DOHH2 (cell line): ENCODE measurements at regions not wholly inside any gene's neighbourhood (a gene's known extent, or its start where the extent isn't known, plus 50 kb on each side); places are given as distances from the start of the nearest gene placed in this dataset.
"Not testable (repeated sequence)": the region's sequence is repeated elsewhere in the genome, so short reads cannot be mapped to it uniquely, and the experiment has no call there.

ENCODE experiments used
- EZH2phosphoT487 ChIP-seq: fragments of 200-600 bp; sonication (generic); IDR thresholded peaks from 2 replicates; pipeline ENCODE4 v1.6.1; 2017; ENCODE audit warnings: borderline replicate concordance, mild to moderate bottlenecking, antibody characterized with exemption, low read length, moderate library complexity, mixed read lengths
- TF ChIP-seq, protein P1 (sequence below): fragments of 200-600 bp; sonication (generic); IDR thresholded peaks from one replicate; pipeline ENCODE4 v1.5.1; 2014; ENCODE audit warnings: antibody characterized with exemption, mild to moderate bottlenecking, low read depth, low read length; ENCODE audit not compliant: poor library complexity, severe bottlenecking

DNA sequence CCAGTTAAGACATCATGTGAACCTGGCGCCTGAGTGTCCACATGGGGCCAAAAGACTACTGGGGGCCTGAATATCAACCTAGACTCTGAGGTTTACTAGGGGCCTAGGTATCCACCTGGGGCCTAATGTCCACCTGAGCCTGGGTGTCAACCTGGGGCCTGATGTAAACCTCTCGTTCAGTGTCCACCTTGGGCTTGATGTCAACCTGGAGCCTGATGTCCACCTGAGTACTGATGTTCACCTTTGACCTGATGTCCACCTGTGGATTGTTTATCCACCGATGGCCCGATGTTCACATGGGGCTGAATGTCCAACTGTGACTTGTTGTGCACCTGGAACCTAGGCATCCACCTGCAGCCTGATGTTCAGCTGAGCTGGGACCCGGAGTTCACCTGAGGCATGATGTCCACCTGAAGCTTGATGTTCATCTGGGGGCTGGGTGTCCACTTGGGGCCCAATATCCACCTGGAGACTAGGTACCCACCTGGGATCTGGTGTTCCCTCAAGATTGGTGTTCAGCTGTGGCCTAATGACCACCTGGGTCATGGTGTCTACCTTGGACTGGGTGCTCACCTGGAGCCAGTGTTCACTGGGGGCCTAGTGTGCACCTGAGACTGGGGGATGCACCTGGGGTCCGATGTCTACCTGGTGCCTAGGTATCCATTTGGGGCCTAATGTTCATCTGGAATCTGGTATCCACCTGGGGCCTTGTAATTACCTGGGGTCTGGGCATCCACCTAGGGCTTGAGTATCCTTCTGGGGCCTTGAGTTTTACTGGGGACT, 194.2 kb downstream of the POTEM start:
- TF ChIP-seq, protein P1, sequence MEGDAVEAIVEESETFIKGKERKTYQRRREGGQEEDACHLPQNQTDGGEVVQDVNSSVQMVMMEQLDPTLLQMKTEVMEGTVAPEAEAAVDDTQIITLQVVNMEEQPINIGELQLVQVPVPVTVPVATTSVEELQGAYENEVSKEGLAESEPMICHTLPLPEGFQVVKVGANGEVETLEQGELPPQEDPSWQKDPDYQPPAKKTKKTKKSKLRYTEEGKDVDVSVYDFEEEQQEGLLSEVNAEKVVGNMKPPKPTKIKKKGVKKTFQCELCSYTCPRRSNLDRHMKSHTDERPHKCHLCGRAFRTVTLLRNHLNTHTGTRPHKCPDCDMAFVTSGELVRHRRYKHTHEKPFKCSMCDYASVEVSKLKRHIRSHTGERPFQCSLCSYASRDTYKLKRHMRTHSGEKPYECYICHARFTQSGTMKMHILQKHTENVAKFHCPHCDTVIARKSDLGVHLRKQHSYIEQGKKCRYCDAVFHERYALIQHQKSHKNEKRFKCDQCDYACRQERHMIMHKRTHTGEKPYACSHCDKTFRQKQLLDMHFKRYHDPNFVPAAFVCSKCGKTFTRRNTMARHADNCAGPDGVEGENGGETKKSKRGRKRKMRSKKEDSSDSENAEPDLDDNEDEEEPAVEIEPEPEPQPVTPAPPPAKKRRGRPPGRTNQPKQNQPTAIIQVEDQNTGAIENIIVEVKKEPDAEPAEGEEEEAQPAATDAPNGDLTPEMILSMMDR: not testable (repeated sequence)
- not testable (repeated sequence) for TF ChIP-seq EZH2phosphoT487
